HK-2 (cell line): ENCODE measurements at regions not wholly inside any gene's neighbourhood (a gene's known extent, or its start where the extent isn't known, plus 50 kb on each side); places are given as distances from the start of the nearest gene placed in this dataset.
"Not testable (repeated sequence)": the region's sequence is repeated elsewhere in the genome, so short reads cannot be mapped to it uniquely, and the experiment has no call there.

Source experiments
- DNase-seq: peaks from one replicate; pipeline ENCODE4 v3.0.0-alpha.2; 2018; ENCODE audit not compliant: unreplicated experiment

- not testable (repeated sequence) for DNase-seq
Observed at GRCh38 chr6:14389776-14390175, 272.2 kb downstream of the CD83 start.

GRCh38 chr6:14390805-14391204 is 273.2 kb downstream of the CD83 start:
- no peak for DNase-seq

- no peak for DNase-seq
Observed at GRCh38 chr6:14393910-14394309, 276.3 kb downstream of the CD83 start.

GRCh38 chr6:14396392-14396791 is 278.8 kb downstream of the CD83 start:
- DNase-seq = no peak

DNA sequence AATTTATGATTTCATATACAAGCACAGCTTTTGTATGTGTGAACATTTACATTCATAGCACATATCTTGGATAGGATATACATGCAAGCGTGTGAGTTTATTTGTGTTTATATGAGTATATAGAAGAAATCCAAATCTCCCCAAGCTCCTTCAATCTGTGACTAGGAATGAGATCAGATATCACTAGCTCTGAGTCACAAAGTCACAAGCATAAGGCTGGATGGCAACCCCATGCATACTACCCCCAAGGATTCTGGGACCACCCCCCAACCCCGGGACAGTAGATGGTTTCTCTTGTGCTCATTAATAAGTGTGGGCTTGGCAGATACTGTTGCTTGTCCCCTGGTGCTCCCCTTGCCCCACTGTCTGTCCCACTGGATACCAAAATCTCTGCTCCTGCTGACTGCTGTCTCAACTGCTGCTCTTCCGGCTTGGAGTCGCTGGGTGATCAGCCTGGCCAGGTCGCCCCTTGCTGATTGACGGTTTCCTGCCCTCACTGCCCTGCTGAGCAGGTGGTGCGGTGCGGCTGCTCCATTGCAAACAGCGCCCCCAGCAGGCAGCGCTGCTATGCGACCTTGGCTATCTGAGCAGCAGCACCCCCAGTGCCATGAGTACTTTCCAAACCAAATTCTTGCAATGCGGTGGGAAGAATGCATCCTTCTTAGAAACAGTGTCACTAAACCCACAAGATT is 279.4 kb downstream of the CD83 start:
- peak; percentile 23 for DNase-seq

- DNase-seq = no peak
Observed at GRCh38 chr6:14397518-14397901, 279.9 kb downstream of the CD83 start.

- no peak for DNase-seq
Observed at GRCh38 chr6:14398953-14399352, 281.4 kb downstream of the CD83 start.

DNA sequence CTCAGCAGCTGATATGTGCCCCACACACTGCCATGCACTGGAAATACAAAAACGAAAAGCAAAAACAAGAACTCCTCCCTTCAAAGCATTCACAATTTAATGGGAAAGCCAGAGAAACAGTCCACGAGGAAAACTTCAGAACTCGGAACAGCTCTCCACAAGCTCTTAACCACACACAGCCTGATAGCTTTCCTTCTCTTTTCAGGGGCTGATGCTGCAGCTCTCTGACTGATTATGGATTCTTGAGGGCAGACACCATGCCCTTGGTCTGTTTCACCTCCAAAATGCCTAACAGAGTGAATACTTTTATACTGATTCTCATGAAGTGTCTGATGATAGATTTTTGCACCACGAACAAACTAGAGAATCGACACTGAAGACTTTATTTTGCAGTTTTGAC is 282.1 kb downstream of the CD83 start:
- DNase-seq = no peak

GRCh38 chr6:14401246-14401645 is 283.7 kb downstream of the CD83 start:
- no peak for DNase-seq

GRCh38 chr6:14406614-14407331 is 289.2 kb downstream of the CD83 start:
- no peak for DNase-seq

DNA sequence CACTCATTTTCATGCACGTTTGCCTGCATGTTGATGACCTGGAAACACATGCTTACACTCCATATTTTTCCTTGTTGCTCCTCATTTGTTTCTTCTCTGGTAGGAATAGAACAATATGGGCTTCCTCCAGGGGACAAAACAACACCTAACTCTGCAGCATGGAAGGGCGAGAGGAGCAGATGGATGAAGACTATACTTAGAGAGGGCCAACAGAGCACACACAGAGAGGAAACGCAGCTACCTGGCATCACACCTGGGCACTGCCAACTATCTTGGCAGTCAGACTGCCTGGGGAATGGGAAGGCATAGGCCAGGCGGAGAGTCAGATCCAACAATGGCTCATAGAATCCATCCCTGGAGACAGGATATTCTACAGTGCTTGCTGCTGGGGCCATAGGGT is 290.9 kb downstream of the CD83 start:
- no peak for DNase-seq

DNA sequence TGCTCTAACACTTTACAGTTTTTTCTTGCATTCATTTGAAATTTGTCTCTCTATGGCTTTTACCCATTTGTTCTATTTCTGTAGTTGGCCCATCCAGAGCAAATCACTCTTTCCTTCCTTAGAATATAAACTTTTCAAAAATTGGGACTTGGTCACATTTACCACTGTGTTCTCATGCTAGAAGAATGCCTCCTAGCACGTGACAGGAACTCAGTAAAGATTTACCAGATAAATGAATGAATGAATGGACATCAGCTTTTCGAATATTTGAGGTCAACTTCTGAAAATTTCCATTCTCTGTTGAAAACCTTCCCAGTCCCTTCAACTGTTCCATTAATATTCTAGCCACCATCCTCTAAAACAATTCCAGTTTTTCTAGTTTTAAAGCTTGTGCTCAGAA is 294.5 kb downstream of the CD83 start:
- no peak for DNase-seq

GRCh38 chr6:14415452-14415851 is 297.9 kb downstream of the CD83 start:
- no peak for DNase-seq

- DNase-seq = no peak
Observed at GRCh38 chr6:14417377-14417776, 299.8 kb downstream of the CD83 start.

DNA sequence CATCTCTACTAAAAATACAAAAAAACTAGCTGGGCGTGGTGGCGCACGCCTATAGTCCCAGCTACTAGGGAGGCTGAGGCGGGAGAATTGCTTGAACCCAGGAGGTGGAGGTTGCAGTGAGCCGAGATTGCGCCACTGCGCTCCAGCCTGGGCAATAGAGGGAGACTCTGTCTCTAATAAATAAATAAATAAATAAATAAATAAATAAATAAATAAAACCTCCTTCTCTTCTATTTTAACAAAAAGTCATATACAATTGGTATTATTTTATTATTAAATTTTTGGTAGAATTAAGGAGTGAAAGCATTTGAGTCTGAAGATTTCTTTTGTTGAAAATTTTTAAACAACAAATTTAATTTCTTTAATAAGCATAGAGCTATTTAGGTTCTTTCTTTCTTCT is 301.7 kb downstream of the CD83 start:
- not testable (repeated sequence) for DNase-seq

DNA sequence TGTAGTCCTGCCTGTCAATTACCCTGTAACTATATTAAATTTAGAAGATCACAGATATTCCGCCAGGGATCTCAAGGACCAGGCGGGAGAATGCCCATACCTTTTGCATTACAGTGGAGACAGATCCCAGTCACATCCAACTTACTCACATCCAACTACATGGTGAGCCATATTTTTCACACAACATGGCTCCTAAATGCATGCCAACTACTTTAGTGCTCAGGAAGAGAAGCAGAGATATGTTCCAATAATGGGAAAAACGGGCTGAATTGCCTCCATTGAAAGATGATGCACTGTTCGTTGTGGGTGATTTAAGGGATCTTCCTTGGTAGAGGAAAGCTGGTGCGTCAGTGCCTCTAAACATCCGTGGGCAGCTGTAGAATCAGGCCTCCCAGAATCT is 304.5 kb downstream of the CD83 start:
- DNase-seq = no peak

GRCh38 chr6:14422917-14423316 is 305.3 kb downstream of the CD83 start:
- DNase-seq = no peak

DNA sequence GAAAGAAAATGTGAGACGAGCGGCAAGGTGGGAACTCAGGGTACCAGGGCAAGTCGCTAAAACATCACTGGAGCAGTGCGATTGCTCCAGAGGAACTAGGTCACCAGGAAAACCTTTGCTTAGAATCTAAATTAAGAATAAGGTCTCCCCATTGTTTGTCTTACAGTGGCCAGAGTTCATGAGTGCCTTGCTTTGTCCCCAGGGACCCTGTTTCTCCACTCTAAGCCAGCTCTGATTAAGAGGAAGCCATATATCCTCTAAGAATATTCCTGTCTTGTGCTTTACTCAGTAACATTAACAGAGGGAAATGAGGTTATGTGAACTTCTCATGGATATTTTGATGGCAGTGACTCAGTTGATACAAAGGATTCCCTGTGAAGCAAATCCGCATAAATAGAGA is 305.8 kb downstream of the CD83 start:
- no peak for DNase-seq

DNA sequence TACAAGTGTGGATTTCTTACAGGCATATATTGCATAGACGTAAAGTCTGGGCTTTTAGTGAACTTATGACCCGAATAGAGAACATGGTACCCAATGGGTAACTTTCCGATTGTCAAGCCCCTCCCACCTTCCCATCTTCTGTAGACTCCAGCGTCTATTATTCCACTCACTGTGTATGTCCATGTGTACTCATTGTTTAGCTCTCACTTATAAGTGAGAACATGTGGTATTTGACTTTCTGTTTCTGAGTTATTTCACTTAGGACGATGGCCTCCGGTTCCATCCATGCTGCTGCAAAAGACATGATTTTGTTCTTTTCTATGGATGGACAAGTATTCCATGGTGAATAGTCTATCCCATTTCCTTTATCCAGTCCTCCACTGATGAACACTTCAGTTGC is 306.4 kb downstream of the CD83 start:
- DNase-seq = no peak

- DNase-seq = no peak
Observed at GRCh38 chr6:14425805-14426204, 308.2 kb downstream of the CD83 start.

- DNase-seq = no peak
Observed at GRCh38 chr6:14426281-14426680, 308.7 kb downstream of the CD83 start.

DNA sequence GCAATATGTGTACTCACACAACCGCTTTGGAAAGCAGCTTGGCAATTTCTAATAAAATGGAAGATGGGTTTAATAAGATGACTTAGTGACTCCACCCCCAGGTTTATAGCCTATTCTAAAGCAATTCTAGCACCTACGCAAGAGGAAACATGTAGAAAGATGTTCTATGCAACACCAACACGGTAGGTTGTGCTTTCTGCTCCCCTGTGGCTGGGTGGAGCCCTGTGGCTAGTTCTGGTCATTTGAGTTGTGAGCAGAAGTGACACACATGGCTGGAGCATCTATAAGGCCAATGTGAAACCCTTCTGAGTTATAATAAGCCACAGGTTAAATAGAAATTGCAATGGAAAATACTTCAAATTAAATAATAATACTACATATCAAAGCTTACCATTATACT is 310.7 kb downstream of the CD83 start:
- no peak for DNase-seq

GRCh38 chr6:14429396-14429795 is 311.8 kb downstream of the CD83 start:
- no peak for DNase-seq

DNA sequence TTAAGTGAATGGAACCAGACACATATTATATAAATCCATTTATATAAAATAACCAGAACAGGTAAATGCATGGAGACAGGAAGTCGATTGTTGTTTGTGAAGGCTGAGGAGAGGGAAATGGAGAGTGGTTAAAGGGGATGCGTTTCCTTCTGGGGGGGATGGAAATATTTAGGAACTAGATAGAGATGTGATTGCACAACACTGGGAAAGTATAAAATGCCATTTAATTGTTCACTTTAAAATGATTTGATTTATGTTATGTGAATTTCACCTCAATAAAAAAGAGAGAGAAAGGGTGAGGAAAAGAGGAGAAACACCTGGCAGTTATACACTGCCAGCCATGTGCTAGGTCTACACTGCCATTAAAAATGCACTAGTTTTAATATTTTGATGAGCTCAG is 312.6 kb downstream of the CD83 start:
- DNase-seq = no peak
